ENCODE measurements at regions not wholly inside any gene's neighbourhood (a gene's known extent, or its start where the extent isn't known, plus 50 kb on each side); places are given as distances from the start of the nearest gene placed in this dataset.

GRCh38 chr10:33087922-33088321, 129.9 kb upstream of the ITGB1 start:
- no peak for TF ChIP-seq CTCF (conservative IDR thresholded peaks at IDR 0.05; ENCODE audit: low read length)
- TF ChIP-seq EZH2phosphoT487 (IDR thresholded peaks at IDR 0.05; ENCODE audit: borderline replicate concordance, low read depth, low read length) = no peak

Data from OCI-LY7 (cell line).